ENCODE measurements at regions not wholly inside any gene's neighbourhood (a gene's known extent, or its start where the extent isn't known, plus 50 kb on each side); places are given as distances from the start of the nearest gene placed in this dataset.

GRCh38 chr9:99513441-99514112 lies 291.5 kb downstream of the SEC61B start:
- no peak for DNase-seq (ENCODE audit: low read depth in 2 of 2, low spot score in 1 of 2)

DNA sequence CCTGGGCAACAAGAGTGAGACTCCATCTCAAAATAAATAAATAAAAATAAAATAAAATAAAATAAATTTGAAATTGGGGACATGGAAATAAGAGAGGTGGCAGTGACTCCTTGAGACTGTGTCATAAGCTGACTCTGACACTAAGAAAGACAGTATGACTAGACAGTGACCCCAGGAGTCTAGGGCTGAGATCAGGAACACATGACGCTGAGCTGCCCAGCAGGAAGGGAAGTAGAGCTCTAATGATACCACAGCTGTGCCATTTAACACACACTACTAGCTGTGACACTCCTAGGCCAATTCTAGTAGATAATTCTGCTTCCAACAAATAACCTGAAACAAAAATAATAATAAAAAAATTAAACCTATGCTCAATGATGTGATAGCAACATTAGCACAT lies 293.0 kb downstream of the SEC61B start:
- no peak for DNase-seq (ENCODE audit: low read depth in 2 of 2, low spot score in 1 of 2)

GRCh38 chr9:99515895-99516656 lies 294.0 kb downstream of the SEC61B start:
- DNase-seq (ENCODE audit: low read depth in 2 of 2, low spot score in 1 of 2): no peak

- no peak for DNase-seq (ENCODE audit: low read depth in 2 of 2, low spot score in 1 of 2)
Observed at GRCh38 chr9:99516657-99517049, 294.6 kb downstream of the SEC61B start.

- DNase-seq (ENCODE audit: low read depth in 2 of 2, low spot score in 1 of 2): no peak
Observed at GRCh38 chr9:99523838-99524237, 297.8 kb upstream of the NR4A3 start.

- DNase-seq (ENCODE audit: low read depth in 2 of 2, low spot score in 1 of 2): no peak
Observed at GRCh38 chr9:99531313-99531712, 290.4 kb upstream of the NR4A3 start.

DNA sequence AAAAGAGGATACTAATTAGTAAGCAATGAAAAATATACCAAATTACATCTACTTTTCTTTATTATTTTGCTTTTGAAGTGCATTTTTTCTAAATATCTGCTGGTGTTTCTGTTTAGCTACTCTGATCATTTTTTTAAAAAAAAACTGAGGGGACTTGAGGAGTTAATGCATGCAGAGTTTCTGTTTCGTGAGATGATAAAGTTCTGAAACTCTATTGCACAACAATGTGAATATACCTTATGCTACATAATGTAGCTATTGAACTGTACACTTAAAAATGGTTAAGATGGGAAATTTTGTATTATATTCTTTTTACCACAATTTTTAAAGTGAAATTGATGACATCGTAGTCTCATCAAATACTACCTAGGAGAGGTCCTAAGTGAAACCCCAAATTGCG lies 288.3 kb upstream of the NR4A3 start:
- no peak for DNase-seq (ENCODE audit: low read depth in 2 of 2, low spot score in 1 of 2)

DNA sequence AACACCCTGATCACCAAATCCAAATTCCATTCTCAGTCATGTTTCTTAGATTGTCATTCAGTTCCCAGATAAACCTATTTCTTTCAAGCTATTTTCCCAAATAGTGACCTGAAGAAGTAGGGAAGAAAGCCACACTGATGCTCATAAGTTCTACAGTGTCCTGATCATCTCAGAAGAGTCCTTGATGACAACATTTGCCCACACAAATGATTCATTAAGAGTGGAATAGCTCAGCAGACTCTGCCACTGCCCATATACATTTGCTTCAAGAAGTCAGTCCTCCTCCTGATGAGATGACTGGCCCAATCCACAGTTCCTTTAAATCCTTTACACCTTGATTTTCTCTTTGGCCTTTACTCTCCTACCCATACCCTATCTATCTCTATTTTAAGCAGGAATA lies 283.7 kb upstream of the NR4A3 start:
- DNase-seq (ENCODE audit: low read depth in 2 of 2, low spot score in 1 of 2): no peak

DNA sequence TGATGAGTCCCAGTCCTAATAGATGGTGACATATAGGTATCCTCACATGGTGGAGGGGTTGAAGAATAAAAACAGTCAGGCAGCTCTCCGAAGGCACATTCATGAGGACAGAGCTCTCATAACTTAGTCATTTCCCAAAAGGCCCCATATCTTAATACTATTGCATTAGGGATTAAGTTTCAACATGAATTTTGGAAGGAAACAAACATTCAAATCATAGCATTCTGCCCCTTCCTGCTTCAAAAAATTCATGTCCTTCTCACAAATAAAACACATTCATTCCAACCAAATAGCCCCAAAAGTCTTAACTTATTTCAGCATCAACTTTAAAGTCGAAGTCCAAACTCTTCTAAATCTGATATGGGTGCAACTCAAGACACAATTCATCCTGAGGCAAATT lies 277.2 kb upstream of the NR4A3 start:
- DNase-seq (ENCODE audit: low read depth in 2 of 2, low spot score in 1 of 2): no peak

GRCh38 chr9:99549441-99549840 lies 272.2 kb upstream of the NR4A3 start:
- no peak for DNase-seq (ENCODE audit: low read depth in 2 of 2, low spot score in 1 of 2)

GRCh38 chr9:99555792-99556191 lies 265.9 kb upstream of the NR4A3 start:
- DNase-seq (ENCODE audit: low read depth in 2 of 2, low spot score in 1 of 2): no peak

GRCh38 chr9:99556998-99557397 lies 264.7 kb upstream of the NR4A3 start:
- no peak for DNase-seq (ENCODE audit: low read depth in 2 of 2, low spot score in 1 of 2)

- DNase-seq (ENCODE audit: low read depth in 2 of 2, low spot score in 1 of 2): no peak
Observed at GRCh38 chr9:99557816-99558215, 263.9 kb upstream of the NR4A3 start.

- no peak for DNase-seq (ENCODE audit: low read depth in 2 of 2, low spot score in 1 of 2)
Observed at GRCh38 chr9:99559776-99560175, 261.9 kb upstream of the NR4A3 start.

GRCh38 chr9:99560561-99560960 lies 261.1 kb upstream of the NR4A3 start:
- no peak for DNase-seq (ENCODE audit: low read depth in 2 of 2, low spot score in 1 of 2)

DNA sequence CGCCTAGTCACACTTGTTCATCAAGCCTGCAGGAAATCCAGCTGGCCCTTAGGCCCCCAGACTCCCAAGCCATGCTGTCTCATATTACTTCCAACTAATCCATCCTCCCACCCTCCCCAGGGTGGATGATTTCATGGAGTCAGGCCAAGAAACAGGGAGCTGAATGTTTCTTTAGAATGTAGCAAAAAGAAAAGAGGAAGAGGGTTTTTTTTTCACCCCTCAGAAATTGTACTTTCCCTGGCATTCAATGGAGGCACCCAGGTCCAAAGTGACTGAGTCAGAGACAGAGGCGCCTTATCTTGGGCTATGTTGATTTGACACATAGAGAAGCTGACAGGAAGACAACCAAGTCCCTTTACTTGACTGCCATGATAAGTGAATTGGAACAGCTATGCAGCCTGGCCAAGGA lies 260.2 kb upstream of the NR4A3 start:
- DNase-seq (ENCODE audit: low read depth in 2 of 2, low spot score in 1 of 2): no peak

- no peak for DNase-seq (ENCODE audit: low read depth in 2 of 2, low spot score in 1 of 2)
Observed at GRCh38 chr9:99561961-99562565, 259.6 kb upstream of the NR4A3 start.

DNA sequence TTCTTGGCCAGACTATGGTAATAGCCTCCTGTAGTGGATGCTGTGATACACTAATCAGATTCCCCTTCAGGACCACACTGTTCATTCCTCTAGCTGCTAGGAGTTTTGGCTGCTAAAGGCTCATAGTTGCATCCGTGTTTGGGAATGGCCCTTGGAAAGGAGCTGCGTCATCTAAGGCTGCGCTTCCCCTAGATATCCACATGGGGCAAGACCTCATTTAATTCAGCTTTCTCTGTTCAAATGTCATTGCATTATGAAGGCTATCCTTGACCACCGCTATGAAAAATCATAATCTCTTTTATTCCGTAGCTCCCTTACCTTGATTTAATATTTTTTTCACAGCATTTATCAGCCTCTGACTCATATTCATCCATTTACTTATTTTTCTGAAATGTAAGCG lies 258.3 kb upstream of the NR4A3 start:
- no peak for DNase-seq (ENCODE audit: low read depth in 2 of 2, low spot score in 1 of 2)

DNA sequence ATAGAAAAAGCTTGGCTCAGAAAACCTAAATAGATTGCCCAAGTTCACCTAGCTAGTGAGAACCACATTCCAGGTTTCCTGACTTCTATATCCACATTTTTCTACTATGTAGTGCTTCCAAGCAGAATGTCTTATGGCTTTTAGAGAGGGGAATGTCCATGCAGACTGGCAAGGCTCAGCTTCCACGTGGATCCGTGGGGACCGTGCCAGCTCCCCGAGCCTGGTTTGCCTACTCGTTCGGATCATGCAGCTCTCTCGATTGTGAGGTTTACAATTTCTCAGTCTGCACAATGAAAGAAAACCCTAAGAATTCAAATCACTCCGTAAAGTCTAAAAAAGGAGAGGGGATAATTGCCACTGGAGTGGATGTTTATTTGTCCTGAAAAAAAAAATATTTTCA lies 256.5 kb upstream of the NR4A3 start:
- no peak for DNase-seq (ENCODE audit: low read depth in 2 of 2, low spot score in 1 of 2)

- DNase-seq (ENCODE audit: low read depth in 2 of 2, low spot score in 1 of 2): no peak
Observed at GRCh38 chr9:99567436-99567835, 254.2 kb upstream of the NR4A3 start.

GRCh38 chr9:99569840-99570239 lies 251.8 kb upstream of the NR4A3 start:
- DNase-seq (ENCODE audit: low read depth in 2 of 2, low spot score in 1 of 2): no peak

GRCh38 chr9:99572567-99572966 lies 249.1 kb upstream of the NR4A3 start:
- DNase-seq (ENCODE audit: low read depth in 2 of 2, low spot score in 1 of 2): no peak

DNA sequence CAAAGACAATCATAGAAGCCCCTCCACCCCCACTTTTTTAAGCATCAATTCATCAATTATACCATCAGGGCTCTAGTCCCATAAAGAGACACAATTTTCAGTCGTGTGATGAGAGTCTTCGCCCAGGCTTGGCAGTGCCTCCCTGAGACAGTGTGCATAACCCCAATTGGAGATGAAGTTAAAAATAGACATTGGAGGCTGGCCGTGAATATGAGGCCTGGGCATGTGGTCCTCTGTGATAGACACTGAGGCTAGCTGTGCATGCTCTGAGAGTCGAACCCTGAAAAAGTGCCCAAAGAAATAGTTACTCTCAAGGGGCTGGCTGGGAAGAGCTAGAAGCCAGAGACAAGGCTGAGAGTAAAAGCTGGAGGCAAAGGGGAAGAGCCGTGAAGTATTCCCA lies 248.6 kb upstream of the NR4A3 start:
- DNase-seq (ENCODE audit: low read depth in 2 of 2, low spot score in 1 of 2): no peak
